Stomach (tissue), 4 donors: ENCODE measurements at regions not wholly inside any gene's neighbourhood (a gene's known extent, or its start where the extent isn't known, plus 50 kb on each side); places are given as distances from the start of the nearest gene placed in this dataset.

Source experiments
- CTCF ChIP-seq, 7 experiments: fragments of 450-650 bp in 4 of 7; fragments of 200-600 bp in 3 of 7; sonication (generic) in 3 of 7; IDR thresholded peaks; one replicate each; pipeline ENCODE4 v1.5.1; 2016 to 2019; ENCODE audit warnings: antibody characterized with exemption in 7 of 7, control low read depth in 2 of 7, mild to moderate bottlenecking in 1 of 7
- EP300 ChIP-seq: sonication (generic); formaldehyde crosslinking; IDR thresholded peaks from one replicate; pipeline ENCODE4 v1.6.1; 2017; ENCODE audit warnings: antibody characterized with exemption
- POLR2A ChIP-seq, 4 donors: fragments of 450-650 bp; IDR thresholded peaks; one replicate each; pipeline ENCODE4 v1.6.1; 2016; ENCODE audit warnings: antibody characterized with exemption in 4 of 4, control low read depth in 2 of 4, mild to moderate bottlenecking in 1 of 4, moderate library complexity in 1 of 4
- POLR2AphosphoS5 ChIP-seq, 3 donors: sonication (generic); formaldehyde crosslinking; IDR thresholded peaks; one replicate each; pipeline ENCODE4 v1.6.1; 2016; ENCODE audit warnings: antibody characterized with exemption in 3 of 3

- TF ChIP-seq POLR2A (IDR thresholded peaks at IDR 0.05) (no peak), CTCF (IDR thresholded peaks at IDR 0.05) (no peak), POLR2AphosphoS5 (IDR thresholded peaks at IDR 0.05) (no peak), EP300 (no peak)
These were observed 864.5 kb upstream of the MAN1A1 start for GRCh38 chr6:120214088-120214499.
